ENCODE measurements at regions not wholly inside any gene's neighbourhood (a gene's known extent, or its start where the extent isn't known, plus 50 kb on each side); places are given as distances from the start of the nearest gene placed in this dataset.

- no peak for TF ChIP-seq CTCF (IDR thresholded peaks at IDR 0.05 in 2 of 3, conservative IDR thresholded peaks at IDR 0.05 in 1 of 3; ENCODE audit: insufficient read depth in 2 of 3, low read depth in 1 of 3, low read length in 3 of 3)
- no peak for TF ChIP-seq SRF (CRISPR knock-in tag; IDR thresholded peaks at IDR 0.05)
- TF ChIP-seq PRDM10 (IDR thresholded peaks at IDR 0.05; ENCODE audit: partially characterized antibody), result no peak
- TF ChIP-seq ZNF77 (CRISPR knock-in tag; IDR thresholded peaks at IDR 0.05), result no peak
- TF ChIP-seq MED1 (CRISPR knock-in tag; IDR thresholded peaks at IDR 0.05; ENCODE audit: borderline replicate concordance), result no peak
- TF ChIP-seq SMARCC2 (IDR thresholded peaks at IDR 0.05; ENCODE audit: low read depth), result no peak
- no peak for TF ChIP-seq ATF3 (IDR thresholded peaks at IDR 0.05)
- TF ChIP-seq ATF3 (CRISPR knock-in tag; conservative IDR thresholded peaks at IDR 0.05), result no peak
- no peak for TF ChIP-seq MAFK (IDR thresholded peaks at IDR 0.05; ENCODE audit: low read length)
- TF ChIP-seq RBM39 (optimal IDR thresholded peaks at IDR 0.05; ENCODE audit: low read depth, low read length), result no peak
Observed at GRCh38 chr20:20931024-20931423, 175.1 kb downstream of the LINC00237 start.

Data from K562 (cell line).